HAP-1 (cell line): ENCODE measurements at regions not wholly inside any gene's neighbourhood (a gene's known extent, or its start where the extent isn't known, plus 50 kb on each side); places are given as distances from the start of the nearest gene placed in this dataset.
"Not testable (repeated sequence)": the region's sequence is repeated elsewhere in the genome, so short reads cannot be mapped to it uniquely, and the experiment has no call there.

Source experiments
- DNase-seq, 2 experiments: peaks; one replicate each; pipeline ENCODE4 v3.0.0-alpha.2; 2016 to 2020; ENCODE audit warnings: low spot score in 2 of 2
- H3K27me3 ChIP-seq: fragments of 250-450 bp; sonication (Bioruptor Pico); 2 replicates; pipeline ENCODE4 v1.5.1; 2020; ENCODE audit warnings: low read depth, mild to moderate bottlenecking, moderate library complexity
- H3K36me3 ChIP-seq: fragments of 250-450 bp; sonication (Bioruptor Pico); replicated peaks from 2 replicates; pipeline ENCODE4 v1.5.1; 2020; ENCODE audit warnings: mild to moderate bottlenecking
- H3K4me1 ChIP-seq: fragments of 250-450 bp; sonication (Bioruptor Pico); 2 replicates; pipeline ENCODE4 v1.5.1; 2020; ENCODE audit warnings: mild to moderate bottlenecking
- H3K4me3 ChIP-seq: fragments of 250-450 bp; sonication (Bioruptor Pico); 2 replicates; pipeline ENCODE4 v1.5.1; 2020; ENCODE audit warnings: mild to moderate bottlenecking, moderate library complexity
- H3K9me3 ChIP-seq: fragments of 250-450 bp; sonication (Bioruptor Pico); 2 replicates; pipeline ENCODE4 v1.5.1; 2020; ENCODE audit warnings: mild to moderate bottlenecking, moderate library complexity
- in situ Hi-C: fragments of 300-500 bp; cut with MboI; formaldehyde crosslinking; loops from 3 replicates; pipeline ENCODE4 v1.14.3; 2020; ENCODE audit warnings: low sequenced_read_pairs, inconsistent platforms, mixed read lengths

GRCh38 chr5:6106756-6107155 lies 271.6 kb downstream of the MED10 start:
- Histone ChIP-seq H3K4me3 (no peak overlapping the region), H3K36me3 (no peaks in the 10 kb centered on the region), H3K27me3 (no peaks in the 10 kb centered on the region), H3K4me1 (no peaks in the 10 kb centered on the region), H3K9me3 (no peaks in the 10 kb centered on the region)
- in situ Hi-C loops = no loop called here
- DNase-seq = no peak

- in situ Hi-C loops = no loop called here
- H3K4me3 ChIP-seq = no peak overlapping the region
- H3K27me3 ChIP-seq = no peaks in the 10 kb centered on the region
- H3K4me1 ChIP-seq = no peaks in the 10 kb centered on the region
- H3K36me3 ChIP-seq = no peaks in the 10 kb centered on the region
- no peaks in the 10 kb centered on the region for H3K9me3 ChIP-seq
- DNase-seq = no peak
Measured at GRCh38 chr5:6105320-6105719, 273.0 kb downstream of the MED10 start.

GRCh38 chr5:6096101-6096500 lies 282.2 kb downstream of the MED10 start:
- Histone ChIP-seq H3K27me3 (no peaks in the 10 kb centered on the region), H3K4me1 (no peaks in the 10 kb centered on the region), H3K36me3 (no peaks in the 10 kb centered on the region), H3K9me3 (no peaks in the 10 kb centered on the region), H3K4me3 (no peak overlapping the region)
- in situ Hi-C loops = no loop called here
- no peak for DNase-seq

- H3K4me1 ChIP-seq, H3K27me3 ChIP-seq, H3K36me3 ChIP-seq, H3K4me3 ChIP-seq, H3K9me3 ChIP-seq, DNase-seq, in situ Hi-C loops: not testable (repeated sequence)
Measured at GRCh38 chr5:6094180-6094579, 284.2 kb downstream of the MED10 start.

GRCh38 chr5:6090838-6091237 lies 287.5 kb downstream of the MED10 start:
- H3K27me3 ChIP-seq = no peaks in the 10 kb centered on the region
- in situ Hi-C loops = no loop called here
- no peaks in the 10 kb centered on the region for H3K4me1 ChIP-seq
- no peaks in the 10 kb centered on the region for H3K36me3 ChIP-seq
- no peak for DNase-seq
- no peak overlapping the region for H3K4me3 ChIP-seq
- no peaks in the 10 kb centered on the region for H3K9me3 ChIP-seq

- in situ Hi-C loops = no loop called here
- no peaks in the 10 kb centered on the region for H3K27me3 ChIP-seq
- no peaks in the 10 kb centered on the region for H3K36me3 ChIP-seq
- no peak for DNase-seq
- H3K9me3 ChIP-seq = no peaks in the 10 kb centered on the region
- H3K4me3 ChIP-seq = no peak overlapping the region
- H3K4me1 ChIP-seq = no peaks in the 10 kb centered on the region
Measured at GRCh38 chr5:6090079-6090654, 288.2 kb downstream of the MED10 start.

GRCh38 chr5:6088706-6089105 lies 289.6 kb downstream of the MED10 start:
- in situ Hi-C loops = no loop called here
- Histone ChIP-seq H3K27me3 (no peaks in the 10 kb centered on the region), H3K9me3 (no peaks in the 10 kb centered on the region), H3K36me3 (no peaks in the 10 kb centered on the region), H3K4me1 (no peaks in the 10 kb centered on the region), H3K4me3 (no peak overlapping the region)
- no peak for DNase-seq

GRCh38 chr5:6087576-6087975 lies 290.8 kb downstream of the MED10 start:
- H3K27me3 ChIP-seq = no peaks in the 10 kb centered on the region
- no peak overlapping the region for H3K4me3 ChIP-seq

GRCh38 chr5:6086871-6087270 lies 291.5 kb downstream of the MED10 start:
- H3K4me3 ChIP-seq = no peak overlapping the region
- H3K27me3 ChIP-seq = no peaks in the 10 kb centered on the region
- no peaks in the 10 kb centered on the region for H3K4me1 ChIP-seq
- no peak for DNase-seq
- in situ Hi-C loops = no loop called here
- no peaks in the 10 kb centered on the region for H3K36me3 ChIP-seq
- H3K9me3 ChIP-seq = no peaks in the 10 kb centered on the region

More at GRCh38 chr5:6087576-6087975, 290.8 kb downstream of the MED10 start:
- Histone ChIP-seq H3K4me1 (no peaks in the 10 kb centered on the region), H3K9me3 (no peaks in the 10 kb centered on the region), H3K36me3 (no peaks in the 10 kb centered on the region)
- DNase-seq = no peak
- in situ Hi-C loops = no loop called here

GRCh38 chr5:6085341-6085860 lies 292.9 kb downstream of the MED10 start:
- Histone ChIP-seq H3K9me3 (no peaks in the 10 kb centered on the region), H3K36me3 (no peaks in the 10 kb centered on the region), H3K4me3 (no peak overlapping the region), H3K27me3 (no peaks in the 10 kb centered on the region), H3K4me1 (no peaks in the 10 kb centered on the region)
- DNase-seq = no peak
- in situ Hi-C loops = no loop called here

GRCh38 chr5:6084836-6085235 lies 293.5 kb downstream of the MED10 start:
- DNase-seq = no peak
- Histone ChIP-seq H3K9me3 (no peaks in the 10 kb centered on the region), H3K36me3 (no peaks in the 10 kb centered on the region), H3K4me3 (no peak overlapping the region), H3K27me3 (no peaks in the 10 kb centered on the region), H3K4me1 (no peaks in the 10 kb centered on the region)
- in situ Hi-C loops = no loop called here

GRCh38 chr5:6084376-6084775 lies 294.0 kb downstream of the MED10 start:
- H3K27me3 ChIP-seq = no peaks in the 10 kb centered on the region
- no peaks in the 10 kb centered on the region for H3K9me3 ChIP-seq
- H3K36me3 ChIP-seq = no peaks in the 10 kb centered on the region
- in situ Hi-C loops = no loop called here
- no peaks in the 10 kb centered on the region for H3K4me1 ChIP-seq
- no peak for DNase-seq
- no peak overlapping the region for H3K4me3 ChIP-seq

- in situ Hi-C loops = no loop called here
- no peak for DNase-seq
- Histone ChIP-seq H3K4me1 (no peaks in the 10 kb centered on the region), H3K4me3 (no peak overlapping the region), H3K9me3 (no peaks in the 10 kb centered on the region), H3K27me3 (no peaks in the 10 kb centered on the region), H3K36me3 (no peaks in the 10 kb centered on the region)
Measured at GRCh38 chr5:6083311-6083978, 294.9 kb downstream of the MED10 start.

GRCh38 chr5:6082685-6083084 lies 295.7 kb downstream of the MED10 start:
- Histone ChIP-seq H3K4me3 (no peak overlapping the region), H3K4me1 (no peaks in the 10 kb centered on the region), H3K9me3 (no peaks in the 10 kb centered on the region), H3K36me3 (no peaks in the 10 kb centered on the region), H3K27me3 (no peaks in the 10 kb centered on the region)
- in situ Hi-C loops = no loop called here
- no peak for DNase-seq
